PC-9 (cell line): ENCODE measurements at regions not wholly inside any gene's neighbourhood (a gene's known extent, or its start where the extent isn't known, plus 50 kb on each side); places are given as distances from the start of the nearest gene placed in this dataset.

Experiments
- CTCF ChIP-seq: fragments of 200-600 bp; sonication (generic); conservative IDR thresholded peaks from 2 replicates; pipeline ENCODE4 v1.6.1; 2017; ENCODE audit warnings: mixed run types, antibody characterized with exemption, mild to moderate bottlenecking, moderate library complexity
- EZH2 ChIP-seq: fragments of 200-600 bp; sonication (generic); IDR thresholded peaks from 2 replicates; pipeline ENCODE4 v1.8.0; 2017; ENCODE audit warnings: antibody characterized with exemption, low read depth

DNA sequence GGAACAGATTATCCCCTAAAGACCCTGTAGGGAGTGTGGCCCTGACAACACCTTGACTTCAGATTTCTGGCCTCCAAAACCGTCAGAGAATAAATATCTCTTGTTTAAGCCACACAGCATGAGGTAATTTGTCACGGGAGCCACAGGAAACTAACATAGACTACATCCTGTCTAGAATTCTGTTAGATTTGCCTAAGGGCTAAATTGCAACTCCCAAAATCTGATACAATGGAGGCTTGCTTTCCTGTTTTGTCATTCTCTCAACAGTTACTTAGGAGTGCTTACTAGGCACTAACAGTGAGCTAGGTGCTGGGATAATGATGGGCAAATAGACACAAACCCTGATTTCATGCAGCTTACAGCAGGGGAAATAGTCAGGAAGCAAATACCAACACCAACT lies 141.6 kb downstream of the MIS18A start:
- TF ChIP-seq CTCF (no peak), EZH2 (no peak)
